Loucy (cell line): ENCODE measurements at regions not wholly inside any gene's neighbourhood (a gene's known extent, or its start where the extent isn't known, plus 50 kb on each side); places are given as distances from the start of the nearest gene placed in this dataset.

ENCODE experiments used
- CTCF ChIP-seq: fragments of 200-600 bp; sonication (generic); conservative IDR thresholded peaks from 2 replicates; pipeline ENCODE4 v1.5.1; 2014; ENCODE audit warnings: mild to moderate bottlenecking, antibody characterized with exemption, low read length
- EZH2phosphoT487 ChIP-seq: fragments of 200-600 bp; IDR thresholded peaks from 2 replicates; pipeline ENCODE4 v1.6.1; 2018; ENCODE audit warnings: antibody characterized with exemption, mild to moderate bottlenecking, moderate library complexity, borderline replicate concordance

DNA sequence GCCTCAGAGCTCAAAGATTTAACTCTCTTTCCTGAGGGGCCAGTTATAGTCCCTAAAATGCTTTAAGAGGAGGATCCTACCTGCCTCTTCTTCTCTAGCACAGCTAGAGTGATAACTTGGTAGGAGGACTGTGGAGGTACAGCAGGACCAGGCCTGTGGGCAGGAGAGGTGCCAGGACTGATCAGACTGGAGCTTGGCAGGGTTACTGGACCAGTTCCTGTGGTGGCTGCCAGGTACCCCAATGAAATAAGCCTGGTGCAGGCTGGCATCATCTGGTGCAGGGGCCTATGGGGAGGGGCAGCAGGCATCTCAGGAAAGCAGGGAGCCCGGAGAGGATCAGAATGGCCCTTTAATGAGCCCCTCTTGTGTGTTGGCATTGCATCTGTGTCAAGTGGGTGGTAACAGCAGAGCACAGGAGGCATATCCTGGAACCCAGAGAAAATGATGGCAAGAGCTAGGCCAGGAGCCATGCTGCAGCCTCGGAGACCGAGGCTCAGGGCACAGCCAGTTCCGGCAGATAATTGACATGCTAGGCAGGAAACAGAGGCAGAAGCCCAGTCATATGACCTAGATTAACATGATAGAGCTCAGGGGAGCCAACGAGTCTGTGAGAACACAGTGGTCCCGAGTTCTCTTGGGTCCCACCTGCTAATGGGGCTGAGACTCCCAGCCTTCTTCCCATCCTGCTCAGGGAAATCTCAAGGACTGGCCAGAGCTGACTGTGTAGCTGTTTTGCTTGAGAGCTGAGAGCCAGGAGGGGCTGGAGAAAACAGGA lies 187.5 kb upstream of the ZBED5 start:
- TF ChIP-seq CTCF (no peak), EZH2phosphoT487 (no peak)
